ENCODE measurements at regions not wholly inside any gene's neighbourhood (a gene's known extent, or its start where the extent isn't known, plus 50 kb on each side); places are given as distances from the start of the nearest gene placed in this dataset.

DNA sequence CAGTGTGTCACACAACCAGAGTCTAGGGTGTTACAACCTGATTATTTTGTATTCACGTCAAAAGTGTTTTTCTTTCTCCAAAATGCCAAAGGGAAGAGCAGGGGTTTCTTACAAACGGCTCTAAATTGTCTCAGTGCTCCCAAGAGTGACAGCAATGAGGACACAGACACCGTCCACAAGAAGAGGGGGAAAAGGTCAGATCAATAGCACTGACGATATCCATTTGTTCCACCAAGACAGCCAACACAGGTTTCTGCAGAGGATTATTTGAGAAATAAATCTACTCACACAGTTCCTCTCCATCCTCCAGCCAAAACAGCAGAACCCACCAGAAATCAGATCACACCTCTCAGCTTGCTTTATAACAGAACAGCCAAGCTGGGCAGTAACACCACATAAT lies 193.9 kb downstream of the SEC16B start:
- BruUV-seq (replicated peaks): no TSS peak

DNA sequence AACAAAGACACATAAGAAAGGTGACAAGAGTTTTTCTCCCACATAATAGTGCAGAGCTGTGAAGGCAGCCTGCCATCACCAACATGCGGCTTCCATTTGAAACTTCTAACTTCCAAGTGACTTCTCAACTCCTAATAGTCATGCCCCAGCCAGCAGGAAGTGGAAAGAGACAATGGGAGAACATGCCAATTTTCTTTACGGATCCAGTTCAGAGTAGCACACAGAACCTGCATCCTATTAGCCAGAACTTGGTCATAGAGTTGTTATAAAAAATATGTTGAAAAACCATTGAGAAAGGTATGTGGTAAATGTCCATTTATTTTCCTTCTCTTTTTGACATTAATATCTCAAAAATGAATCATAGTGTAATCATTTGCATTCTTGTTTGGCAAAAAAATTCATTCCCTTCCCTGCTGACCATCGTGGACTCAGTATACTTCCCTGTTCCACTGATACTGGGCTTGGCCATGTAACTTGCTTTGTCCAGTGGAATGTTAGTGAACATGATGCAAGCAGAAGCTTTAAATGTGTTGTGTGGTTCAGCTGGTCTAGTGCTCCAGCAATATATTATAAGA lies 197.4 kb downstream of the SEC16B start:
- H3K4me2 ChIP-seq (ENCODE audit: low read depth, low read length): no peak overlapping the region
- in situ Hi-C loops (cut with HindIII; ENCODE audit: extremely low pct_ligation_motif_present, low pct_unique_long_range_greater_than_20kb): no loop called here
- 18% methylated on average over 3 of the region's 3 CpGs for WGBS (ENCODE audit: low lambda C conversion rate)
- no peak overlapping the region for H3K9ac ChIP-seq (ENCODE audit: insufficient read depth, low read depth, low read length)
- H4K20me1 ChIP-seq (ENCODE audit: insufficient read depth, low read length): no peaks in the 10 kb centered on the region
- no TSS peak for BruUV-seq (replicated peaks)
- H3K4me1 ChIP-seq (ENCODE audit: insufficient read depth, low read length): no peaks in the 10 kb centered on the region
- H2AFZ ChIP-seq (ENCODE audit: low read length): no peak overlapping the region
- H3K9me3 ChIP-seq (ENCODE audit: low read length): peaks cover 9% of the 10 kb centered on the region; the same call in 1 of the 2 replicates
- H3K27ac ChIP-seq (ENCODE audit: extremely low read length, insufficient read depth, low read length): no peak overlapping the region
- no peaks in the 10 kb centered on the region for H3K36me3 ChIP-seq (replicated peaks in 1 of 2; ENCODE audit: control insufficient read depth in 1 of 2, insufficient read depth in 2 of 2, low read length in 2 of 2)
- ChIA-PET CTCF (ENCODE audit: low intra/inter-chr PET ratio, low total read pairs) (no interaction called here), POLR2A (no interaction called here)
- no peak overlapping the region for H3K4me3 ChIP-seq (replicated peaks in 1 of 3; ENCODE audit: insufficient read depth in 1 of 3, low read depth in 2 of 3, low read length in 3 of 3)
- FAIRE-seq: no peak
- intact Hi-C loops (cut with micrococcal nuclease; ENCODE audit: unreplicated experiment): no loop called here
- no peak for ATAC-seq
- no peak for DNase-seq (ENCODE audit: low spot score)
- H3K27me3 ChIP-seq (ENCODE audit: control insufficient read depth in 1 of 2, insufficient read depth in 2 of 2, low read length in 2 of 2): no peaks in the 10 kb centered on the region
- no peaks in the 10 kb centered on the region for H3K79me2 ChIP-seq (ENCODE audit: insufficient read depth, low read length)
- TF ChIP-seq FOSL2 (CRISPR knock-in tag; IDR thresholded peaks at IDR 0.05) (no peak), DMAP1 (CRISPR knock-in tag; IDR thresholded peaks at IDR 0.05) (no peak), PHF8 (CRISPR knock-in tag; IDR thresholded peaks at IDR 0.05) (no peak), KMT2B (CRISPR knock-in tag; IDR thresholded peaks at IDR 0.05) (no peak), ZNF441 (CRISPR knock-in tag; IDR thresholded peaks at IDR 0.05; ENCODE audit: borderline replicate concordance) (no peak), TBX3 (IDR thresholded peaks at IDR 0.05; ENCODE audit: borderline replicate concordance) (no peak), ZNF737 (CRISPR knock-in tag; IDR thresholded peaks at IDR 0.05; ENCODE audit: borderline replicate concordance) (no peak), SMAD3 (CRISPR knock-in tag; IDR thresholded peaks at IDR 0.05) (no peak), ZNF607 (CRISPR knock-in tag; IDR thresholded peaks at IDR 0.05; ENCODE audit: borderline replicate concordance) (no peak), HNRNPL (IDR thresholded peaks at IDR 0.05; ENCODE audit: low read depth, low read length) (no peak), ZNF788 (CRISPR knock-in tag; IDR thresholded peaks at IDR 0.05; ENCODE audit: borderline replicate concordance) (no peak), ZNF354B (CRISPR knock-in tag; IDR thresholded peaks at IDR 0.05) (no peak), FIP1L1 (IDR thresholded peaks at IDR 0.05; ENCODE audit: borderline replicate concordance, insufficient read depth, low read depth, low read length) (no peak), GTF3A (CRISPR knock-in tag; conservative IDR thresholded peaks at IDR 0.05) (no peak)
- TF ChIP-seq, protein P1, sequence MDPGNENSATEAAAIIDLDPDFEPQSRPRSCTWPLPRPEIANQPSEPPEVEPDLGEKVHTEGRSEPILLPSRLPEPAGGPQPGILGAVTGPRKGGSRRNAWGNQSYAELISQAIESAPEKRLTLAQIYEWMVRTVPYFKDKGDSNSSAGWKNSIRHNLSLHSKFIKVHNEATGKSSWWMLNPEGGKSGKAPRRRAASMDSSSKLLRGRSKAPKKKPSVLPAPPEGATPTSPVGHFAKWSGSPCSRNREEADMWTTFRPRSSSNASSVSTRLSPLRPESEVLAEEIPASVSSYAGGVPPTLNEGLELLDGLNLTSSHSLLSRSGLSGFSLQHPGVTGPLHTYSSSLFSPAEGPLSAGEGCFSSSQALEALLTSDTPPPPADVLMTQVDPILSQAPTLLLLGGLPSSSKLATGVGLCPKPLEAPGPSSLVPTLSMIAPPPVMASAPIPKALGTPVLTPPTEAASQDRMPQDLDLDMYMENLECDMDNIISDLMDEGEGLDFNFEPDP (CRISPR knock-in tag; conservative IDR thresholded peaks at IDR 0.05): no peak
- TF ChIP-seq, protein P2, sequence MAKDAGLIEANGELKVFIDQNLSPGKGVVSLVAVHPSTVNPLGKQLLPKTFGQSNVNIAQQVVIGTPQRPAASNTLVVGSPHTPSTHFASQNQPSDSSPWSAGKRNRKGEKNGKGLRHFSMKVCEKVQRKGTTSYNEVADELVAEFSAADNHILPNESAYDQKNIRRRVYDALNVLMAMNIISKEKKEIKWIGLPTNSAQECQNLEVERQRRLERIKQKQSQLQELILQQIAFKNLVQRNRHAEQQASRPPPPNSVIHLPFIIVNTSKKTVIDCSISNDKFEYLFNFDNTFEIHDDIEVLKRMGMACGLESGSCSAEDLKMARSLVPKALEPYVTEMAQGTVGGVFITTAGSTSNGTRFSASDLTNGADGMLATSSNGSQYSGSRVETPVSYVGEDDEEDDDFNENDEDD (CRISPR knock-in tag; IDR thresholded peaks at IDR 0.05; ENCODE audit: borderline replicate concordance): no peak
- TF ChIP-seq, protein P3, sequence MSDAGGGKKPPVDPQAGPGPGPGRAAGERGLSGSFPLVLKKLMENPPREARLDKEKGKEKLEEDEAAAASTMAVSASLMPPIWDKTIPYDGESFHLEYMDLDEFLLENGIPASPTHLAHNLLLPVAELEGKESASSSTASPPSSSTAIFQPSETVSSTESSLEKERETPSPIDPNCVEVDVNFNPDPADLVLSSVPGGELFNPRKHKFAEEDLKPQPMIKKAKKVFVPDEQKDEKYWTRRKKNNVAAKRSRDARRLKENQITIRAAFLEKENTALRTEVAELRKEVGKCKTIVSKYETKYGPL (CRISPR knock-in tag; IDR thresholded peaks at IDR 0.05): no peak

More for the DNA sequence above, 193.9 kb downstream of the SEC16B start:
- H3K4me1 ChIP-seq (ENCODE audit: insufficient read depth, low read length): no peaks in the 10 kb centered on the region
- in situ Hi-C loops (cut with HindIII; ENCODE audit: extremely low pct_ligation_motif_present, low pct_unique_long_range_greater_than_20kb): loop anchor here (25.0 kb wide), 1 partner anchor 889 kb away; no protein-coding TSS in a partner anchor
- H3K4me2 ChIP-seq (ENCODE audit: low read depth, low read length): no peak overlapping the region
- ATAC-seq (no peak), FAIRE-seq (no peak), DNase-seq (ENCODE audit: low spot score) (no peak)
- no peak overlapping the region for H3K9ac ChIP-seq (ENCODE audit: insufficient read depth, low read depth, low read length)
- H4K20me1 ChIP-seq (ENCODE audit: insufficient read depth, low read length): no peaks in the 10 kb centered on the region
- no peak overlapping the region for H2AFZ ChIP-seq (ENCODE audit: low read length)
- peaks cover 9% of the 10 kb centered on the region; the same call in 1 of the 2 replicates for H3K9me3 ChIP-seq (ENCODE audit: low read length)
- ChIA-PET CTCF (ENCODE audit: low intra/inter-chr PET ratio, low total read pairs) (no interaction called here), POLR2A (no interaction called here)
- intact Hi-C loops (cut with micrococcal nuclease; ENCODE audit: unreplicated experiment): no loop called here
- WGBS (ENCODE audit: low lambda C conversion rate): 5% methylated on average over 4 of the region's 4 CpGs
- H3K27me3 ChIP-seq (ENCODE audit: control insufficient read depth in 1 of 2, insufficient read depth in 2 of 2, low read length in 2 of 2): no peaks in the 10 kb centered on the region
- TF ChIP-seq GATA4 (IDR thresholded peaks at IDR 0.05; ENCODE audit: borderline replicate concordance, low read depth): no peak
- TF ChIP-seq MTF2 (CRISPR knock-in tag; IDR thresholded peaks at IDR 0.05; ENCODE audit: borderline replicate concordance): no peak
- no peaks in the 10 kb centered on the region for H3K79me2 ChIP-seq (ENCODE audit: insufficient read depth, low read length)
- H3K4me3 ChIP-seq (replicated peaks in 1 of 3; ENCODE audit: insufficient read depth in 1 of 3, low read depth in 2 of 3, low read length in 3 of 3): no peak overlapping the region
- no peaks in the 10 kb centered on the region for H3K36me3 ChIP-seq (replicated peaks in 1 of 2; ENCODE audit: control insufficient read depth in 1 of 2, insufficient read depth in 2 of 2, low read length in 2 of 2)
- no peak overlapping the region for H3K27ac ChIP-seq (ENCODE audit: extremely low read length, insufficient read depth, low read length)

All from HepG2 (cell line).